ENCODE measurements at regions not wholly inside any gene's neighbourhood (a gene's known extent, or its start where the extent isn't known, plus 50 kb on each side); places are given as distances from the start of the nearest gene placed in this dataset.

GRCh38 chr11:80726236-80726635 lies 1285.4 kb upstream of the TENM4 start:
- no peak for ATAC-seq (ENCODE audit: low FRiP score in 2 of 2)

GRCh38 chr11:80724366-80724765 lies 1283.5 kb upstream of the TENM4 start:
- H3K4me3 ChIP-seq: no peak overlapping the region
- no peaks in the 10 kb centered on the region for H3K9me3 ChIP-seq
- no peak overlapping the region for H3K27ac ChIP-seq
- 53 to 56% methylated on average over 2 of the region's 2 CpGs for WGBS, 2 donors
- no peaks in the 10 kb centered on the region for H3K36me3 ChIP-seq
- DNase-seq (no peak), ATAC-seq (ENCODE audit: low FRiP score in 2 of 2) (no peak)
- TF ChIP-seq POLR2AphosphoS5 (IDR thresholded peaks at IDR 0.05) (no peak), POLR2A (IDR thresholded peaks at IDR 0.05) (no peak), EP300 (IDR thresholded peaks at IDR 0.05) (no peak), CTCF (IDR thresholded peaks at IDR 0.05) (no peak)
- no peaks in the 10 kb centered on the region for H3K4me1 ChIP-seq
- no peaks in the 10 kb centered on the region for H3K27me3 ChIP-seq

More at GRCh38 chr11:80726236-80726635, 1285.4 kb upstream of the TENM4 start:
- no peaks in the 10 kb centered on the region for H3K4me1 ChIP-seq
- TF ChIP-seq CTCF (IDR thresholded peaks at IDR 0.05) (no peak), POLR2AphosphoS5 (IDR thresholded peaks at IDR 0.05) (no peak), POLR2A (IDR thresholded peaks at IDR 0.05) (no peak), EP300 (IDR thresholded peaks at IDR 0.05) (no peak)
- no peaks in the 10 kb centered on the region for H3K9me3 ChIP-seq
- no peak for DNase-seq
- no peak overlapping the region for H3K4me3 ChIP-seq
- no peaks in the 10 kb centered on the region for H3K36me3 ChIP-seq
- H3K27me3 ChIP-seq: no peaks in the 10 kb centered on the region
- no peak overlapping the region for H3K27ac ChIP-seq

- no peaks in the 10 kb centered on the region for H3K9me3 ChIP-seq
- no peak overlapping the region for H3K27ac ChIP-seq
- no peaks in the 10 kb centered on the region for H3K36me3 ChIP-seq
- H3K4me1 ChIP-seq: no peaks in the 10 kb centered on the region
- DNase-seq (no peak), ATAC-seq (ENCODE audit: low FRiP score in 2 of 2) (no peak)
- no peak for TF ChIP-seq POLR2AphosphoS5 (IDR thresholded peaks at IDR 0.05)
- no peak for TF ChIP-seq POLR2A (IDR thresholded peaks at IDR 0.05)
- no peak for TF ChIP-seq EP300 (IDR thresholded peaks at IDR 0.05)
- TF ChIP-seq CTCF (IDR thresholded peaks at IDR 0.05): no peak
- H3K27me3 ChIP-seq: no peaks in the 10 kb centered on the region
- no peak overlapping the region for H3K4me3 ChIP-seq
- 74 to 83% methylated on average over 1 of the region's 1 CpG for WGBS, 2 donors
Measured at GRCh38 chr11:80722629-80723028, 1281.8 kb upstream of the TENM4 start.

- H3K27me3 ChIP-seq: no peaks in the 10 kb centered on the region
- H3K27ac ChIP-seq: no peak overlapping the region
- H3K9me3 ChIP-seq: no peaks in the 10 kb centered on the region
- WGBS, 2 donors: 60 to 66% methylated on average over 4 of the region's 4 CpGs
- H3K36me3 ChIP-seq: no peaks in the 10 kb centered on the region
- H3K4me3 ChIP-seq: no peak overlapping the region
- DNase-seq: no peak
- H3K4me1 ChIP-seq: no peaks in the 10 kb centered on the region
- ATAC-seq (ENCODE audit: low FRiP score in 2 of 2): no peak
- TF ChIP-seq POLR2A (IDR thresholded peaks at IDR 0.05) (no peak), EP300 (IDR thresholded peaks at IDR 0.05) (no peak), POLR2AphosphoS5 (IDR thresholded peaks at IDR 0.05) (no peak), CTCF (IDR thresholded peaks at IDR 0.05) (no peak)
Measured at GRCh38 chr11:80720295-80720694, 1279.5 kb upstream of the TENM4 start.

- no peak for DNase-seq
- H3K36me3 ChIP-seq: no peaks in the 10 kb centered on the region
- no peaks in the 10 kb centered on the region for H3K9me3 ChIP-seq
- no peak for ATAC-seq (ENCODE audit: low FRiP score in 2 of 2)
- no peak for TF ChIP-seq EP300 (IDR thresholded peaks at IDR 0.05)
- H3K27me3 ChIP-seq: no peaks in the 10 kb centered on the region
- no peak overlapping the region for H3K4me3 ChIP-seq
- H3K4me1 ChIP-seq: no peaks in the 10 kb centered on the region
- H3K27ac ChIP-seq: no peak overlapping the region
Measured at GRCh38 chr11:80719292-80719646, 1278.4 kb upstream of the TENM4 start.
